GM19372 (cell line): ENCODE measurements at regions not wholly inside any gene's neighbourhood (a gene's known extent, or its start where the extent isn't known, plus 50 kb on each side); places are given as distances from the start of the nearest gene placed in this dataset.
"Not testable (repeated sequence)": the region's sequence is repeated elsewhere in the genome, so short reads cannot be mapped to it uniquely, and the experiment has no call there.

ENCODE experiments used
- ATAC-seq: cut with Tn5 transposase; IDR thresholded peaks from one replicate; pipeline ENCODE4 v1.9.1; 2021; ENCODE audit warnings: mild to moderate bottlenecking, low read depth, moderate library complexity; ENCODE audit not compliant: unreplicated experiment

DNA sequence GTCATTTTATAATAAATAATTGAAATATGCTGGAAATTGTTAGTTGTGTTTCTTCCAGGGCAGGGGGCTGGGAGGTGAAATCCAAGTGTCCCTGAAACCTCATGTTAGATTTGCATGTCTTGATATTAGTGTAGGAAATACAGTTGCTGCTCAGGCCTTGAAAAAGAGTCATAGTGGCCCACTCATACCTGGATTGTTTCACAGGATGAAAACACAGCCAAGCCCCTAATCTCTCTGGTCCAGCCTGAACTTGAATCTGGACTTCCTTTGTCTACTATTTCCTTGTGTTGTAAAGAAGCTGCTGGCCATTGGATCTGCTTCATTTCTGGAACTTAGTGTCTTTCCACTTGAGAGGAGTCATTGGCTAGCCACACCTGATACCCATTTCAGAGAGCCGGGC lies 108.8 kb upstream of the JARID2 start:
- no peak for ATAC-seq

DNA sequence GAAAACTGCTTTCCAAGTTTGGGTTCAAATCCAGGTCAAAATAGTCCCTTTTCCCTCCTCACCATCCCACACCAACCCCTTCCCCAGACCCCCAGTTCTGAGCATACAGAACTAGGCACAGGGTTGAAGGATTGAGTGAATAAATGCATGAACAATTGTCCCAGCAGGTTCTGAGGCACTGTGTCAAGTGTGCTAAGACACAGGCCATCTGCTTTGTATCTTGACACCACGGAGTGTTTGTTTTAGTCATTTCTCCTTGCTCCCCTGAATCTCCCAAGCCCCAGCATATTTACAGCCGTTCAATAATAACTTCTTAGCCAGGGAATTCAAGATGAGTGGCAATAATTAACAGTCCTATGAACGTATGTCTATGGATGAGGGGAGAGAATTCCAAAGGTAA lies 102.8 kb upstream of the JARID2 start:
- no peak for ATAC-seq

DNA sequence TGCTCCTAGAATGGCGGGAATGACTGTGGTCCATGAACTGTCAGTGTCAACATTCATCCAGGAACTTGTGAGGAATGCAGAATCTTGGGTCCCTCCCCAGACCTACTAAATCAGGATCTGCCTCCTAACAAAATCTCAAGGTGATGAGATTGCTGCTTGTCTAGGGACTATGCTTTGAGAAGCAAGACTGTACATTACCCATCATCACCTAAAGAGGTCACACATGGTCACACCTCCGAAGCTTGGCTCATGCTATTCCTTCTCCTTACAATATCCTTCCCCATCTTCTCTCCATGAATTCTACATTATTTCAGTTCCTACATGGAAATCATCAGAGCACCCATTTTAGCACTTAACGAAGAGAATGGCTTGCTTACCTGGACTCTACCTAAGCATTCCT lies 102.3 kb upstream of the JARID2 start:
- ATAC-seq: no peak

DNA sequence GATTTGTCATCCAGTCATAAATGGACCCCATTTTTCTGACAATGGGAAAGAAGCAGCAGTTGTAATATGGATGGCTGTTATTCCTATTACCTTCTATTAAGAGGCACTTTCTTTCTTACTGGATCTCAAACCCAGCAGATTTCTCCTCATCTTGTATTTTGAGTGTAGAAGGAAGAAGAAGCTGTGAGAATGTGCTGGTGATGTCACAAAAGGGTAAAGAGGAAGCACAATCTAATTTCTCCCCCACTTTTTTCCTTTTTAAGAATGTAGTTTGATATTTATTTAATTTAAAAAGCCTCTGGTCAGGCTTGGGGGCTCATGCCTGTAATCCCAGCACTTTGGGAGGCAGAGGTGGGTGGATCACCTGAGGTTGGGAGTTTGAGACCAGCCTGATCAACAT lies 100.0 kb upstream of the JARID2 start:
- no peak for ATAC-seq

DNA sequence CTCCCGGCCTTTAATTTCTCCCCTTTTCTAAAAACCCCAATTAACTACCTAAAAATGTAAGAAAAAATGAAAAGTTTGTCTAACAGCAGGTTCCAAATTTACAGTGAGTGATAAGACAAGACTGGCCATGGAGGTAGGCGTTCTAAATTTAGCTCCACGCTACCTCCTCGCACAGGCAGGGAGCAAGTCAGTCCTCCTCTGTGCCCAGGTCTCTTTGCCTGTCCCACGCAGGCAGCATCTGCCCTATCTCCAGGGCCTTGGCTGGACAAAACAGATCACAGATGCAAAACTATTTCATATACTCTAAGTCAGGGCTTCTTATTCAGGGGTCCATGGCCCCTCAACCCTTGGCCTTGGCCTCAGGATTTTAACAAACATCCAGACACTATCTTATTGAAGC lies 98.0 kb upstream of the JARID2 start:
- no peak for ATAC-seq

DNA sequence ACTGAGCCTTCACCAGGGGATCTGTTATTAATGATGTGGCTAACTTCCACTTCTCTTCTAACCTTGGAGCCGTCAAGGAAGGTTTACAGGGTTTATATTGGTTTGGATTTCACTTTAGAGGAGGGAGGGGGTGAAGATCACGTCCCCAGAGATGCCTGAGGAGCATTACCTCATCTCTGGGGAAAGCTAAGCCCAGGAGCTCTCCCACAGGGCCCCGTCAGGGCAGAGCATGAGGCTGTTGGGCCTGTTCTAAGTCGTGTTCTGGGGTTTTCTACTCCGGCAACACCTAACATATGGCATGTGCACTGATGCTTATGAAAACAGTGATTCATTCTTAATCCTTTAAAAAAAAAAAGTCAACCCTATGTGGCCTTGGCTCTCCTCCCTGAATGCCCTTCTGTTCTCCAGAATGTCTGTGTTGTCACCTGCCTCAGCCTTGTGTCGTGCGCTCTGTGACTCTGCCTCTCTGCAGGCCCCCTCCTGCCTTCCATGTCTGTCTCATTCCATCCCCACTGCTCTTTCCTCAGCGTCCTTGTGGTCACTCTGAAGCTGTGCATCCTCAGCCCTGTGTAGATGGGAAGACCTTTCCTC lies 97.4 kb upstream of the JARID2 start:
- ATAC-seq: no peak

DNA sequence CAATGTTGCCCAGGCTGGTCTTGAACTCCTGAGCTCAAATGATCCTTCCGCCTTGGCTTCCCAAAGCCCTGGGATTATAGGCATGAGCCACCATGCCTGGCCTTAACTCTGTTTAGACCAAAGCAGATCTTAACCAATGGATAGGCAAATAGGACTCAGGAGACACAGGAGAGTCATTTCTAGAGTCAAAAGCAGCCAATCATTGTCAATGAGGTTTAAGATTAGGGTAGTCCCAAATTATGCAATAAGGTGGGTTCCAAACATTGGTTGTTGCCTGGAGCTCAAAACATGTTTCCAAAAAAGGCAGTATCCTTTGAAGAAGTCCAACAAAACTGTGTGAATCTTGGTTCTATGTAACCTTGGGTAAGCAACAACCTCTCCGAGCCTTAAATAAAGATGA lies 95.7 kb upstream of the JARID2 start:
- ATAC-seq: no peak

DNA sequence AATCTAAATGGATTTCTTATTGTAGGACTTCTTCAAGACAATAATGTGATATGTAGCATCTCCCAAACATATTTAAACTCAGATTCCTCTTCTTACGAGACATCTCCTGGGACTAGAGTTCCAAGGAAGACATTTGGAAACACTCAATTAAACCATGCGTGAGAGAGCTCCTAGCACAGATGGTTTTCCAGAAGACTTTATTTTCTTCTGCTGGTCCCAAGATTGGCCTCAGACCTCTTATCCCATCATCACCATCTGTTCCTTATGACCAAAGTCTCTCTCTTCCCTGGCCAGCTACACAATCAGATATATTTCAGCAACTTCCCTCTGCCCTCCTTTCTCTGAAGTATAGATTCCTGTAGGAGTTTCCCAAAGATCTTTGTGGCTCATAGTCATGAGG lies 93.2 kb upstream of the JARID2 start:
- ATAC-seq: no peak

DNA sequence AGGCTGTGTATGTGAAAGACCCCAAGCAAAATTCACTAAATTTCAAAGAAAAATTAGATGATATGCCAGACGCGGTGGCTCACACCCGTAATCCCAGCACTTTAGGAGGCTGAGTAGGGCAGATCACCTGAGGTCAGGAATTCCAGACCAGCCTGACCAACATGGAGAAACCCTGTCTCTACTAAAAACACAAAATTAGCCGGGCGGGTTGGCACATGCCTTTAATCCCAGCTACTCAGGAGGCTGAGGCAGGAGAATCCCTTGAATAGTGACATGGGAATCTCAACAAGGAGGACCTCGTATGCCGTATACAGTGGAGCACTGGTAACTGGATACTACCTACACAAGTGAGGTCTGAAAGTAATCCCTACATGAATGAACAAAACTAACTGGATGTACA lies 92.7 kb upstream of the JARID2 start:
- ATAC-seq: no peak

DNA sequence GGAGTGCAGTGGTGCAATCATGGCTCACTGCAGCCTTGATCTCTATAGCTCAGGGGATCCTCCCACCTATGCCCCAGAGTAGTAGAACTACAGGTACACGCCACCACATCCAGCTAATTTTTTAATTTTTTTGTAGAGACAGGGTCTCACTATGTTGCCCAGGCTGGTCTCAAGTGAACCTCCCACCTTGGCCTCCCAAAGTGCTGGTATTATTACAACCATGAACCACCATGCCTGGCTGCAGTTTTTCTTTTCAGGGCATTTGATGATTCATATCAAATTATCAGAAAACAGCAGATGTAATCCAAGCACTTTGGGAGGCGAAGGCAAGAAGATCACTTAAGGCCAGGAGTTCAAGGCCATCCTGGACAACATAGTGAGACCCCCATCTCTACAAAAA lies 88.4 kb upstream of the JARID2 start:
- no peak for ATAC-seq

DNA sequence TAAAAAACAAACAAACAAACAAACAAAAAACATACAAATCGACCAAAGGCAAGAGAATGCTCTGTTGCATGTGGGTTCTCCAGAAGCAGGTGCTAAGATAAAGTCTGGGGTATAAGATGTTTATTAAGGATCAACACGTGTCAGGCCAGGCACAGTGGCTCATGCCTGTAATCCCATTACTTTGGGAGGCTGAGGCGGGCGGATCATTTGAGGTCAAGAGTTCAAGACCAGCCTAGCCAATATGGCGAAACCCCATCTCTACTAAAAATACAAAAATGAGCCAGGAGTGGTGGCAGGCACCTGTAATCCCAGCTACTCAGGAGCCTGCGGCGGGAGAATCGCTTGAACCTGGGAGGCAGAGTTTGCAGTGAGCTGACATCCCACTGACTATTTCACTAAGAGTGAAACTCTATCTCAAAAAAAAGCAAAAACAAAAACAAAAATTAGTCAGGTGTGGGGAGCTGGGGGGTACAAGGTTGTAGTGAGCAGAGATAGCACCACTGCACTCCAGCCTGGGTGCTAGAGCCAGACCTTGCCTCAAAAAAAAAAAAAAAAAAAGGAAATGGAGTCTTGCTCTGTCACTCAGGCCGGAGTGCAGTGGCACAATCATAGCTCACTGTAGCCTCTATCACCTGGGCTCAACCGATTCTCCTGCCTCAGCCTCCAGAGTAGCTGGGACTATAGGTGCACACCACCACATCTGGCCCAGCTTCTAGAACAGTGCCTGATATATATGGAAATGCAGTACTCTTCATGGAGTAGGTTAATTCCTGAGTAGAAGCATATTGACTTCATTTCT lies 86.8 kb upstream of the JARID2 start:
- ATAC-seq: no peak

DNA sequence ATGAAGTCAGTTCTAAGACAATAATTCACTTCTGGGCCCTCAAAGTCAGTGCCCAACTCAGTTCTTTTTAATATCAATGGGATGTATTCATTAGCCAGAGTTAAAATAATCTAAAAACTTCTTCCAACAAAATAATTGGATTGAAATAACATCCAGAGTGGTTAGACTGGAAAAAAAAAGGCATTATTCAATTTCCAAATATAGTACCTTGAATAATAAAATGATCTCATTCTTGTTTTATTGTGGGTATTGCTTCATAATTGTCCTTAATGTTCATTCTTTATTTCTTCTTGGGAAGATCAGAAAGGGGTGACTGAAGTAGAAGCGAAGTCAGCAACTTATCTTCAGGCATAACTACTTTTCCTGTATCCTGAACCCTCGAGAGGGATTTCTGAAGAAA lies 85.1 kb upstream of the JARID2 start:
- no peak for ATAC-seq

DNA sequence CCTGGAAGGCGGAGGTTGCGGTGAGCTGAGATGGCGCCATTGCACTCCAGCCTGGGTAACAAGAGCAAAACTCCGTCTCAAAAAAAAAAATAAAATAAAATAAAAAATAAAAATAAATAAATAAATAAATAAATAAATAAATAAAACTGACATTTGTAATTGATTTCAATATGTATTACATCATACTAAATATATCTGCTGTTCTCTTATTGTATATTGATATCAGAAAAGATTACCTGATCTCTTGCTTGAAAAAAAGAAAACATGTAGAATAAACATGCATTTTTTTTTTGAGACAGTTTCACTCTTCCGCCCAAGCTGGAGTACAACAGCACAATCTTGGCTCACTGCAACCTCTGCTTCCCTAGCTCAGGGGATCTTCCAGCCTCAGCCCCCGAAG lies 81.0 kb upstream of the JARID2 start:
- ATAC-seq: not testable (repeated sequence)

DNA sequence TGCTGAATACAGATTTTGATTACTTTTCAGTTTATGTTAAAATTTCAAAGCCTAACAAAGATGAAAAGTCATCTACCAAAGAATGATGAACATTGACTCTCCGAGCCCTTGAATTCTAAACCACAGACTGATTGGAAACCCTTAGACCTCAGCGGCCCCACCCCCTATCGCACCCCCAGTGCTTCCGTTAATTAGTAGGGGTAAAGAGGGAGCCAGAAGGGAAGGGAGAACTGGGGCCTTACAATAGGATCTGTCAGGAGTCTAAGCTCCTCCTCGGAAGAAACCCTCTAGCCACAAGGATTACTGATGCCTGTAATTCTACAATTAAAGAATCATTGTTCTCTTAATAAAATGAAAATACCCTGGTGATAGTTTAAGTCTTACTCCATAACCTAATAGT lies 79.7 kb upstream of the JARID2 start:
- no peak for ATAC-seq

DNA sequence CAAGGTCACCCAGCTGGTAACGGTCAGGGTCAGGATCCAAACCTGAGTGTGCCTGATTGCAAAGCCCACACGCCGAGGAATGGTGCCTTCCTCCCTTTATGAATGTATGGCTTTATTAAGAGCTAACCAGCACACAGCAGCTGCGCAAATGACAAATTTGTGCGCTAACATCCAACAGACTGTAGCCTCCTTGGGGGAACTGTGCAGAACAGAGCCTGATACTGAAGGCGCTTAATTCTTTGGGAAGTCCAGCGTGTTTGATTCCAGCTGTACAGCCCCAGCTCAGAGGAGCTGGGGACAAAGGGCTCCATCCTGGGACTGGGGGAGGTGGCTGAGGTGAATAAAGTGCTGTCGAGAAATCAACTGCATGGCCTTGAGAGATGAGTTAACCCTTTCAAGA lies 75.7 kb upstream of the JARID2 start:
- no peak for ATAC-seq

DNA sequence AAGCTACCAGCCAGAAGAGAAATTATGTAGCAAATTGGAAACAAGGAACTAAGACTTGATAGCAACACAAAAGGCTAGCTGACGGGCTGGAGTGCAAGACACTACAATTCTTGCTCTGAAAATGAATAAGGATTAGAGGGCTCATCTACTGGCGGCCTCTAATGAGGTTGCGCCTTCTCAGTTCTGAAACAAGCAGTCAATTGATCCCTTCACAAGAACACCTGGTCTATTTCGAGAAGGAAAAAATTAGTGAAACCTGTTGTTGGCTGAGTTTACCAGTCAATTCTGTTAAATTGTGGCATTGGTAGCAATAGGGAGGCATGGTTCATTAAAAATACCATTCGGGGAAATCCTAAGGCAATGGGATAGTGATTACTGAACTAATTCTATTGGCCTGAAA lies 74.8 kb upstream of the JARID2 start:
- no peak for ATAC-seq

DNA sequence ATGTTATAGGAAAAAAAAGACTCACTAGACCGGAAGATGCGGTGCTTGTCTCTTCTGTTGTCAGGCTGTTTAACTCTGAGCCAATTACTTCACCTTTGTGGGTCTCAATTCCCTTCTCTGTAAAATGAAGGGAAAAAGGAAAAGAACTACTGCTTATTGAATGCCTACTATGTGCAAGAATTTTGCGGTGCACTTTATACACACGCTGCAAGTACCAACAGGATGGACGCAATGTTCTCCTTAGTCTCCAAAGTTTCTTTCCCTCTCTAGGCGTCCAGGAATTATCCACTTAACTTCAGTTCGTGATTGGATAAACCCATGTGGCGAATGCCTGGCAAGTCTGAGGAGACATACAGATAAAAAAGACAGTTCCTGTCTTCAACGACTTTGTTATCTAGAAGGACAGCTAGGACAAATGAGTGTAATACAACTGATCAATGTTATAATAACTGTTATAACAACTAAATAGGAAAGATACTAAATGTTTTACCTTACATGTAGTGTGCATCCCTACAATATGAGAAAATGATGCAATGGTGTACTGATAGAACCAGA lies 69.0 kb upstream of the JARID2 start:
- ATAC-seq: no peak

DNA sequence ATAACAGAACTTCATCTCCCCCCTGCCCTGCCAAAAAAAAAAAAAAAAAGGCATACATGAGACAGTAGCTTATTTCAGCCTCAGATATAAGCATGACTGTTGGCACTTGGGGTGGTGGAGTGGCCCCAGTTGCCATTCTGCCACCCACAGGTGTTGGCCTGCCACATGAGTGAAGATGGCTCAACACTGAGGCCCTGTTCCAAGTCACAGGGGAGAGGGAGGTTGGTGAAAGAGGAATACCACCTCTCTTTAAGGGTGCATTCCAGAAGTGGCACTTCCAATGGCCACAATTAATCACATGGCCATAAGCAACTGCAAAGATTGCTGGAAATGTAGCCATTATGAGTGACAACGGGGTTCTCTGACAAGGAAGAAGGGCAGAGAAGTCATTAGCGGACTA lies 61.9 kb upstream of the JARID2 start:
- no peak for ATAC-seq

DNA sequence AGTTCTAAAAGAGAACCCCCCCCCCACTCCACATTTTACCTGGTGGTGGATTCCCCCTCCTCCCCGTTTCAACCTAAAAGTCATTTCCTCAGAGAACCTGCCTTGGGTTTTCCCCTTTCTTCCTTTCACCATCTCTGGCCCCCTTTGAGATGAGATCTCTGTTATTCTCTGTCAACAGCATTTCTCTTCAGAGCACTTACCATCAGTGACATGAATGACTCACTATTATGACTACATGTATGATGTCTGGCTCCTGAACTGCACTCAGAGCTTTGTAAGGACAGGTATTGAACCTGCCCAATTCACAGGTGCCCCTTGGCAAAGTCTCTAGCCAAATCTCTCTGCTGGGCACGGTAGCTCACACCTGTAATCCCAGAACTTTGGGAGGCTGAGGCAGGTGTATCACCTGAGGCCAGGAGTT lies 61.4 kb upstream of the JARID2 start:
- ATAC-seq: no peak

DNA sequence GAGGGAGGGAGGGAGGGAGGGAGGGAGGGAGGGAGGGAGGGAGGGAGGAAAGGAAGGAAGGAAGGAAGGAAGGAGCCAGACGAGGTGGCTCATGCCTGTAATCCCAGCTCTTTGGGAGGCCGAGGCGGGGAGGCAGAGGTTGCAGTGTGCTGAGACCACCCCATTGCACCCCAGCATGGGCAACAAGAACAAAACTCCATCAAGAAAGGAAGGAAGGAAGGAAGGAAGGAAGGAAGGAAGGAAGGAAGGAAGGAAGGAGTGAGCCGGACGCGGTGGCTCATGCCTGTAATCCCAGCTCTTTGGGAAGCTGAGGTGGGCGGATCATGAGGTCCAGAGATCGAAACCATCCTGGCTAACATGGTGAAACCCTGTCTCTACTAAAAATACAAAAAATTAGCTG lies 60.8 kb upstream of the JARID2 start:
- ATAC-seq: not testable (repeated sequence)

DNA sequence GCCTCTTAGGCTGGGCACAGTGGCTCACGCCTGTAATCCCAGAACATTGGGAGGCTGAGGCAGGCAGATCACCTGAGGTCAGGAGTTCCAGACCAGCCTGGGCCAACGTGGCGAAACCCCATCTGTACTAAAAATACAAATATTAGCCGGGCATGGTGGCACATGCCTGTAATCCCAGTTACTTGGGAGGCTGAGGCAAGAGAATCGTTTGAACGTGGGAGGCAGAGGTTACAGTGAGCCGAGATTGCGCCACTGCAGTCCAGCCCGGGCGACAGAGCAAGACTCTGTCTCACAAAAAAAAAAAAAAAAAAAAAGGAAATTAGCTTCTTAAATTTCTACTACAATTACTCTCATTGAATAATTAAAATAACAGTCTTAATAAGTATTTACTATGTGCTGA lies 52.4 kb upstream of the JARID2 start:
- not testable (repeated sequence) for ATAC-seq

DNA sequence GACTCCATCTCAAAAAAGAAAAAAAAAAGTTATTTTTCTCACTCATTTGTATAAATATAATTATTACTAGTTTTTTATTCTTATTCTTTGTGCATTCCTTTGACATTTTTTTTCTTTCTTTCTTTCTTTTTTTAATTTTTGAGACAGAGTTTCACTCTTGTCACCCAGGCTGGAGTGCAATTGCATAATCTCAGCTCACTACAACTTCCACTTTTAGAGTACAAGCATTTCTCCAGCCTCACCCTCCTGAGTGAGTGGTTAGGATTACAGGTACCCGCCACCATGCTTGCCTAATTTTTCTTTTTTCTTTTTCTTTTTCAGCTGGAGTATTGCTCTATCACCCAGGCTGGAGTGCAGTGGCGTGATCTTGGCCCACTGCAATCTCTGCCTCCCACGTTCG lies 51.4 kb upstream of the JARID2 start:
- ATAC-seq: no peak
